HFF-Myc (cell line): ENCODE measurements at regions not wholly inside any gene's neighbourhood (a gene's known extent, or its start where the extent isn't known, plus 50 kb on each side); places are given as distances from the start of the nearest gene placed in this dataset.

Source experiments
- DNase-seq: peaks from one replicate; pipeline ENCODE4 v3.0.0-alpha.2; 2011; ENCODE audit warnings: low read depth; ENCODE audit errors: extremely low read depth
- H3K4me3 ChIP-seq: replicated peaks from 2 replicates; pipeline ENCODE4 v1.5.1; 2011; ENCODE audit warnings: low read depth, mild to moderate bottlenecking, control low read depth, low read length
- TF ChIP-seq, protein P1 (sequence below): IDR thresholded peaks from 2 replicates; pipeline ENCODE4 v1.5.1; 2012; ENCODE audit warnings: mild to moderate bottlenecking, low read depth, low read length, control low read depth; ENCODE audit errors: missing control alignments

DNA sequence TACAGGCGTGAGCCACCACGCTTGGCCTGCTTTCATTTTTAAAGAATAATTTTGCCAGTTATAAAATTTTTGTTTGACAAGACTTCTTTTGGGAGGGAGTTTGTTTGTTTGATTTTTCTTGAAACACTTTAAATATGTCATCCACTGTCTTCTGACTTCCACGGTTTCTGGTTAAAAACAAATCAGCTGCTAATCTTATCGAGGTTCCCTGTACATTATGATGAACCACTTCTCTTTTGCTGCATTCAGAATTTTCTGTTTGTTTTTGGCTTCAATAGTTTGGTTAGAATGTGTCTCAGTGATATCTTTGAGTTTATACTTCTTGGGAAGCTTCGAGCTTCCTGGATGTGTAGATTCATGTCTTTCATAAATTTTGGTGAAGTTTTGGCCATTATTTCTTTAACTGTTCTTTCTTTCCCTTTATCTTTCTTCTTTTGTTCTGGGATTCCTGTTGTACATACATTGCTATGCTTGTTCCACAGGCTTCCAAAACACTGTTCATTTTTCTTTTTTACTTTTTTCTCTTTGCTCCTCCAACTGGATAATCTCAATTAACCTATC is 60.8 kb downstream of the MSX2 start:
- TF ChIP-seq, protein P1, sequence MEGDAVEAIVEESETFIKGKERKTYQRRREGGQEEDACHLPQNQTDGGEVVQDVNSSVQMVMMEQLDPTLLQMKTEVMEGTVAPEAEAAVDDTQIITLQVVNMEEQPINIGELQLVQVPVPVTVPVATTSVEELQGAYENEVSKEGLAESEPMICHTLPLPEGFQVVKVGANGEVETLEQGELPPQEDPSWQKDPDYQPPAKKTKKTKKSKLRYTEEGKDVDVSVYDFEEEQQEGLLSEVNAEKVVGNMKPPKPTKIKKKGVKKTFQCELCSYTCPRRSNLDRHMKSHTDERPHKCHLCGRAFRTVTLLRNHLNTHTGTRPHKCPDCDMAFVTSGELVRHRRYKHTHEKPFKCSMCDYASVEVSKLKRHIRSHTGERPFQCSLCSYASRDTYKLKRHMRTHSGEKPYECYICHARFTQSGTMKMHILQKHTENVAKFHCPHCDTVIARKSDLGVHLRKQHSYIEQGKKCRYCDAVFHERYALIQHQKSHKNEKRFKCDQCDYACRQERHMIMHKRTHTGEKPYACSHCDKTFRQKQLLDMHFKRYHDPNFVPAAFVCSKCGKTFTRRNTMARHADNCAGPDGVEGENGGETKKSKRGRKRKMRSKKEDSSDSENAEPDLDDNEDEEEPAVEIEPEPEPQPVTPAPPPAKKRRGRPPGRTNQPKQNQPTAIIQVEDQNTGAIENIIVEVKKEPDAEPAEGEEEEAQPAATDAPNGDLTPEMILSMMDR, result no peak
- DNase-seq, result no peak
- no peak overlapping the region for H3K4me3 ChIP-seq
